Fibroblast of pulmonary artery (primary cell): ENCODE measurements at regions not wholly inside any gene's neighbourhood (a gene's known extent, or its start where the extent isn't known, plus 50 kb on each side); places are given as distances from the start of the nearest gene placed in this dataset.
A peak's percentile ranks its signal among the peaks of the same experiment; 100 is the strongest.

Experiments
- DNase-seq: peaks from one replicate; pipeline ENCODE4 v3.0.0-alpha.2; 2010; ENCODE audit warnings: low read depth
- H3K4me3 ChIP-seq: replicated peaks from 2 replicates; pipeline ENCODE4 v1.5.1; 2011; ENCODE audit warnings: low read depth, mild to moderate bottlenecking, control low read depth, low read length, moderate library complexity
- CTCF ChIP-seq: IDR thresholded peaks from 2 replicates; pipeline ENCODE4 v1.5.1; 2011; ENCODE audit warnings: mild to moderate bottlenecking, control low read depth, low read length, inconsistent platforms; ENCODE audit errors: missing control alignments

GRCh38 chr17:68704871-68705713 lies 103.9 kb upstream of the FAM20A start:
- H3K4me3 ChIP-seq: no peak overlapping the region
- no peak for DNase-seq
- TF ChIP-seq CTCF: no peak

- H3K4me3 ChIP-seq: no peak overlapping the region
- no peak for DNase-seq
- TF ChIP-seq CTCF: no peak
Observed at GRCh38 chr17:68701046-68701445, 99.9 kb upstream of the FAM20A start.

GRCh38 chr17:68700421-68700820 lies 99.3 kb upstream of the FAM20A start:
- no peak for TF ChIP-seq CTCF
- DNase-seq: no peak
- no peak overlapping the region for H3K4me3 ChIP-seq

GRCh38 chr17:68699936-68700335 lies 98.8 kb upstream of the FAM20A start:
- no peak for DNase-seq
- H3K4me3 ChIP-seq: no peak overlapping the region
- no peak for TF ChIP-seq CTCF

GRCh38 chr17:68698746-68699145 lies 97.6 kb upstream of the FAM20A start:
- DNase-seq: peak; percentile 46
- no peak for TF ChIP-seq CTCF
- no peak overlapping the region for H3K4me3 ChIP-seq

GRCh38 chr17:68697850-68698361 lies 96.7 kb upstream of the FAM20A start:
- DNase-seq: peak; percentile 92
- H3K4me3 ChIP-seq: no peak overlapping the region
- no peak for TF ChIP-seq CTCF

GRCh38 chr17:68695659-68696058 lies 94.5 kb upstream of the FAM20A start:
- no peak for TF ChIP-seq CTCF
- H3K4me3 ChIP-seq: no peak overlapping the region
- no peak for DNase-seq
